ENCODE measurements at regions not wholly inside any gene's neighbourhood (a gene's known extent, or its start where the extent isn't known, plus 50 kb on each side); places are given as distances from the start of the nearest gene placed in this dataset.

GRCh38 chr2:144578099-144578498 is 58.2 kb upstream of the ZEB2 start:
- Histone ChIP-seq H3K9me3 (ENCODE audit: control insufficient read depth in 1 of 2, insufficient read depth in 1 of 2, low read depth in 1 of 2, low read length in 2 of 2) (no peaks in the 10 kb centered on the region), H3K79me2 (ENCODE audit: insufficient read depth, low read length) (no peaks in the 10 kb centered on the region), H3K4me2 (ENCODE audit: low read length) (no peak overlapping the region), H3K36me3 (ENCODE audit: control insufficient read depth in 1 of 2, insufficient read depth in 2 of 2, low read length in 2 of 2) (no peaks in the 10 kb centered on the region), H4K20me1 (ENCODE audit: insufficient read depth) (no peaks in the 10 kb centered on the region), H3K4me1 (ENCODE audit: control insufficient read depth in 1 of 2, insufficient read depth in 2 of 2, low read length in 2 of 2) (no peaks in the 10 kb centered on the region), H3K9ac (ENCODE audit: low read length) (no peak overlapping the region), H3K4me3 (replicated peaks in 1 of 2; ENCODE audit: low read depth in 1 of 2, low read length in 2 of 2) (no peak overlapping the region), H3K27me3 (ENCODE audit: insufficient read depth, low read length) (no peaks in the 10 kb centered on the region), H3K27ac (ENCODE audit: low read depth, low read length) (no peak overlapping the region), H3K9me2 (ENCODE audit: insufficient read depth) (no peaks in the 10 kb centered on the region), H2AFZ (ENCODE audit: low read depth, low read length, poor library complexity, severe bottlenecking) (no peak overlapping the region)
- ChIA-PET RAD21 (ENCODE audit: low non-redundant PET in 1 of 2, low total read pairs in 2 of 2, uncharacterized antibody in 2 of 2, unreplicated experiment in 2 of 2) (no interaction called here), CTCF (no interaction called here), POLR2A (no interaction called here)
- intact Hi-C loops (cut with micrococcal nuclease), result no loop called here
- DNase-seq (ENCODE audit: low read depth, low spot score) (no peak), ATAC-seq (no peak)
- BruUV-seq (replicated peaks), result no TSS peak
- TF ChIP-seq RAD21 (IDR thresholded peaks at IDR 0.05; ENCODE audit: low read depth) (no peak), FOSL1 (IDR thresholded peaks at IDR 0.05; ENCODE audit: low read depth) (no peak), CBX3 (IDR thresholded peaks at IDR 0.05; ENCODE audit: low read depth) (no peak), REST (IDR thresholded peaks at IDR 0.05; ENCODE audit: low read depth) (no peak), JUND (IDR thresholded peaks at IDR 0.05) (no peak), ZNF274 (IDR thresholded peaks at IDR 0.05; ENCODE audit: low read depth, low read length) (no peak), ELF1 (IDR thresholded peaks at IDR 0.05; ENCODE audit: borderline replicate concordance, low read depth) (no peak), POLR2A (IDR thresholded peaks at IDR 0.05; ENCODE audit: borderline replicate concordance, extremely low read depth, insufficient read depth, insufficient read length) (no peak), EGR1 (IDR thresholded peaks at IDR 0.05; ENCODE audit: low read depth) (no peak), SP1 (IDR thresholded peaks at IDR 0.05; ENCODE audit: low read depth) (no peak), YY1 (IDR thresholded peaks at IDR 0.05; ENCODE audit: extremely low read depth, insufficient replicate concordance, low read depth, low read length) (no peak), ZBTB33 (IDR thresholded peaks at IDR 0.05; ENCODE audit: extremely low read depth, insufficient replicate concordance, low read length) (no peak), POLR2AphosphoS5 (IDR thresholded peaks at IDR 0.05; ENCODE audit: low read depth, low read length) (no peak), SIN3A (IDR thresholded peaks at IDR 0.05; ENCODE audit: low read depth) (no peak)
